Keratinocyte (primary cell): ENCODE measurements at regions not wholly inside any gene's neighbourhood (a gene's known extent, or its start where the extent isn't known, plus 50 kb on each side); places are given as distances from the start of the nearest gene placed in this dataset.

ENCODE experiments used
- DNase-seq: peaks from one replicate; pipeline ENCODE4 v3.0.0-alpha.2; 2011; ENCODE audit warnings: low read depth, missing footprints, low spot score
- FAIRE-seq: peaks from 2 replicates; lab custom pipeline; 2011; peaks lifted over from hg19 to GRCh38; lab: Jason Lieb, UNC
- H2AFZ ChIP-seq: 2 replicates; pipeline ENCODE4 v1.6.0; 2012; ENCODE audit warnings: low read length, control low read depth, inconsistent platforms; ENCODE audit not compliant: control insufficient read depth
- H3K27ac ChIP-seq: 2 replicates; pipeline ENCODE4 v1.5.1; 2011; ENCODE audit warnings: low read length; ENCODE audit not compliant: control insufficient read depth, insufficient read depth
- H3K27me3 ChIP-seq: 3 replicates; pipeline ENCODE4 v1.6.0; 2011; ENCODE audit warnings: low read length; ENCODE audit not compliant: control insufficient read depth, insufficient read depth; ENCODE audit errors: extremely low read depth
- H3K36me3 ChIP-seq, 2 experiments: 2 replicates in 1 of 2; 3 replicates in 1 of 2; pipeline ENCODE4 v1.5.1; 2011; ENCODE audit warnings: low read length in 2 of 2, mild to moderate bottlenecking in 1 of 2; ENCODE audit not compliant: control insufficient read depth in 2 of 2, insufficient read depth in 2 of 2; ENCODE audit errors: extremely low read depth in 1 of 2
- H3K4me1 ChIP-seq: 3 replicates; pipeline ENCODE4 v1.5.1; 2011; ENCODE audit warnings: low read length; ENCODE audit not compliant: control insufficient read depth, insufficient read depth; ENCODE audit errors: extremely low read depth
- H3K4me2 ChIP-seq: 3 replicates; pipeline ENCODE4 v1.6.0; 2011; ENCODE audit warnings: low read depth, low read length; ENCODE audit not compliant: control insufficient read depth, insufficient read depth; ENCODE audit errors: extremely low read depth
- H3K4me3 ChIP-seq, 3 experiments: fragments of 200-600 bp in 1 of 3; sonication (generic) in 1 of 3; 2 replicates in 2 of 3; 3 replicates in 1 of 3; pipeline ENCODE4 v1.5.1; 2011 to 2016; ENCODE audit warnings: low read length in 3 of 3, mild to moderate bottlenecking in 3 of 3, control low read depth in 2 of 3, inconsistent platforms in 1 of 3, low read depth in 1 of 3, mixed read lengths in 1 of 3, mixed run types in 1 of 3, moderate library complexity in 1 of 3; ENCODE audit not compliant: control insufficient read depth in 2 of 3, insufficient read depth in 2 of 3; ENCODE audit errors: extremely low read depth in 1 of 3
- H3K79me2 ChIP-seq: 2 replicates; pipeline ENCODE4 v1.6.0; 2012; ENCODE audit warnings: low read length; ENCODE audit not compliant: control insufficient read depth, insufficient read depth
- H3K9ac ChIP-seq: 3 replicates; pipeline ENCODE4 v1.6.0; 2011; ENCODE audit warnings: low read length; ENCODE audit not compliant: control insufficient read depth, insufficient read depth; ENCODE audit errors: extremely low read depth
- H3K9me1 ChIP-seq: 3 replicates; pipeline ENCODE4 v1.6.0; 2011; ENCODE audit warnings: low read length; ENCODE audit not compliant: control insufficient read depth, insufficient read depth; ENCODE audit errors: extremely low read depth
- H3K9me3 ChIP-seq: 2 replicates; pipeline ENCODE4 v1.5.1; 2012; ENCODE audit warnings: low read depth, low read length; ENCODE audit not compliant: control insufficient read depth
- H4K20me1 ChIP-seq: 3 replicates; pipeline ENCODE4 v1.6.0; 2011; ENCODE audit warnings: low read length; ENCODE audit not compliant: control insufficient read depth, insufficient read depth; ENCODE audit errors: extremely low read depth
- EZH2 ChIP-seq: IDR thresholded peaks from one replicate; pipeline ENCODE4 v1.6.1; 2012; ENCODE audit warnings: inconsistent platforms, mild to moderate bottlenecking, low read length, moderate library complexity
- dilution Hi-C: fragments of 300-500 bp; cut with MboI; formaldehyde crosslinking; loops from one replicate; pipeline ENCODE4 v1.7.0; 2020; ENCODE audit warnings: low sequenced_read_pairs; ENCODE audit not compliant: extremely low pct_ligation_motif_present
- TF ChIP-seq, protein P1 (sequence below), 3 experiments: IDR thresholded peaks in 1 of 3; conservative IDR thresholded peaks in 1 of 3; optimal IDR thresholded peaks in 1 of 3; 2 replicates in 2 of 3; 3 replicates in 1 of 3; pipeline versions ENCODE3 to v1.5.1; 2011; ENCODE audit warnings: low read length in 3 of 3, mild to moderate bottlenecking in 3 of 3, moderate library complexity in 2 of 3, control low read depth in 1 of 3, inconsistent platforms in 1 of 3; ENCODE audit not compliant: insufficient read depth in 2 of 3; ENCODE audit errors: extremely low read depth in 1 of 3

DNA sequence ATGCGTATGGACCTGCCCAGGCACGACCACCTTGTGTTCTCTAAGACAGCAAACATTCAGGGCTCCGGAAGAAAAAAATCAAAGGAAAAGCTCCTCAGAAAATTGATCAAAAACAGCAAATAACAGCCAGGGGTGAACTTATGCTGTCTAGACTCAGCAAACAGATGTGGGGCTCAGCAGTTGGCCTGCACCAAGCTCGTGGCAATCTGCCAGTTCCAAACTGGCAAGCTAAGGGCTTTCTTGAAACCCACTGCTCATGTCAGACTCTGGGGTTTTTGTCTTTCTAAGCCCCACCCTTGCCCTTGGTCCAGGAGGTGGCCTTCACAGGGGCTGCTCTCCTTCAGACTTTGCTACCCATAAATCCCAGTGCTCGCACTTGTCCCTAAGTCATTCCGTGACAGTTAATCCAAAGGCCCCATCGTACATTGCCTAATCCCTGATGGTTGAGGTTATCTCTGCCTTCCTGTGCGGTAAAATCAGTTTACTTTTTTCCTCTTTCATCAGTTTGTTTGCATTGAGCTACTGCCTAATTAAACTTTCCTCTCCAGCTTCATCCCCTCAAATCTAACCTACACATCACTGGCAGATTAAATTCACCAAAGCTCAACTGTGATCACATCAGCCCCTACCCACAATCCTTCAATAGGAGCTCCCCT, 408.0 kb downstream of the LRATD1 start:
- FAIRE-seq, result no peak

DNA sequence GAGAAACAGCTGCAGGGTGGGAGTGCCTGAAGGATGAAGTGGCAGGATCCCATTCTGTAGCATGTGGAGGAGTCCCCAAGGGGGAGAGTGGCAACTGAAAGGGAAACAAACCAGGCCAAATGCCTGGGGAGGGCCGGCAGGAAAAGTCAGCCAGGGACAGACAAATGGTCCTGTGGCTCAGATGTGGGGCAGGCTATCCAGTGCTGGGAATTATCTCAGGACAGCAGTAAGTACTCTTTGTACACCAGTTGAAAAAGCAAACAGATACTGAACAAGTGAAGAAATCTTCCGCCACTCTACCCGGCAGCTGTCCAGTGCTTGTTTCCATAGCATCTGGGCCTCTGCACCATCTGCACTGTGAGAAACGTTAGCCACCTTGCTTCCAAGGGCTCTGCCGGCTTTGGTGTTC, 408.9 kb downstream of the LRATD1 start:
- Histone ChIP-seq H3K4me3 (no peak overlapping the region), H3K9ac (no peak overlapping the region), H2AFZ (no peak overlapping the region), H3K4me1 (no peaks in the 10 kb centered on the region), H3K4me2 (no peak overlapping the region), H3K9me3 (no peaks in the 10 kb centered on the region), H3K36me3 (no peaks in the 10 kb centered on the region), H3K27ac (no peak overlapping the region), H3K9me1 (no peaks in the 10 kb centered on the region), H4K20me1 (no peaks in the 10 kb centered on the region), H3K79me2 (no peaks in the 10 kb centered on the region), H3K27me3 (no peaks in the 10 kb centered on the region)
- dilution Hi-C loops, result no loop called here
- FAIRE-seq, result no peak
- TF ChIP-seq, protein P1, sequence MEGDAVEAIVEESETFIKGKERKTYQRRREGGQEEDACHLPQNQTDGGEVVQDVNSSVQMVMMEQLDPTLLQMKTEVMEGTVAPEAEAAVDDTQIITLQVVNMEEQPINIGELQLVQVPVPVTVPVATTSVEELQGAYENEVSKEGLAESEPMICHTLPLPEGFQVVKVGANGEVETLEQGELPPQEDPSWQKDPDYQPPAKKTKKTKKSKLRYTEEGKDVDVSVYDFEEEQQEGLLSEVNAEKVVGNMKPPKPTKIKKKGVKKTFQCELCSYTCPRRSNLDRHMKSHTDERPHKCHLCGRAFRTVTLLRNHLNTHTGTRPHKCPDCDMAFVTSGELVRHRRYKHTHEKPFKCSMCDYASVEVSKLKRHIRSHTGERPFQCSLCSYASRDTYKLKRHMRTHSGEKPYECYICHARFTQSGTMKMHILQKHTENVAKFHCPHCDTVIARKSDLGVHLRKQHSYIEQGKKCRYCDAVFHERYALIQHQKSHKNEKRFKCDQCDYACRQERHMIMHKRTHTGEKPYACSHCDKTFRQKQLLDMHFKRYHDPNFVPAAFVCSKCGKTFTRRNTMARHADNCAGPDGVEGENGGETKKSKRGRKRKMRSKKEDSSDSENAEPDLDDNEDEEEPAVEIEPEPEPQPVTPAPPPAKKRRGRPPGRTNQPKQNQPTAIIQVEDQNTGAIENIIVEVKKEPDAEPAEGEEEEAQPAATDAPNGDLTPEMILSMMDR (optimal IDR thresholded peaks at IDR 0.05 in 1 of 3, IDR thresholded peaks at IDR 0.05 in 1 of 3, conservative IDR thresholded peaks at IDR 0.05 in 1 of 3; ENCODE audit: extremely low read depth in 1 of 3, insufficient read depth in 2 of 3, low read length in 3 of 3), result no peak
- TF ChIP-seq EZH2, result no peak
- DNase-seq, result no peak

More for the DNA sequence above, 408.0 kb downstream of the LRATD1 start:
- DNase-seq, result no peak
- Histone ChIP-seq H3K9me3 (no peaks in the 10 kb centered on the region), H3K4me2 (no peak overlapping the region), H4K20me1 (no peaks in the 10 kb centered on the region), H3K9ac (no peak overlapping the region), H3K79me2 (no peaks in the 10 kb centered on the region), H3K4me3 (no peak overlapping the region), H3K27me3 (no peaks in the 10 kb centered on the region), H3K27ac (no peak overlapping the region), H2AFZ (no peak overlapping the region), H3K9me1 (no peaks in the 10 kb centered on the region), H3K36me3 (no peaks in the 10 kb centered on the region), H3K4me1 (no peaks in the 10 kb centered on the region)
- dilution Hi-C loops, result no loop called here
- TF ChIP-seq EZH2, result no peak
- TF ChIP-seq, protein P1 (optimal IDR thresholded peaks at IDR 0.05 in 1 of 3, IDR thresholded peaks at IDR 0.05 in 1 of 3, conservative IDR thresholded peaks at IDR 0.05 in 1 of 3; ENCODE audit: extremely low read depth in 1 of 3, insufficient read depth in 2 of 3, low read length in 3 of 3), result no peak
